SJSA1 (cell line): ENCODE measurements at regions not wholly inside any gene's neighbourhood (a gene's known extent, or its start where the extent isn't known, plus 50 kb on each side); places are given as distances from the start of the nearest gene placed in this dataset.
A peak's percentile ranks its signal among the peaks of the same experiment; 100 is the strongest.
"Not testable (repeated sequence)": the region's sequence is repeated elsewhere in the genome, so short reads cannot be mapped to it uniquely, and the experiment has no call there.

Experiments used
- DNase-seq, 2 experiments: peaks; one replicate each; pipeline ENCODE4 v3.0.0-alpha.2; 2015 to 2020; ENCODE audit warnings: low spot score in 2 of 2, low read depth in 1 of 2
- H3K27ac ChIP-seq: fragments of 250-450 bp; sonication (Bioruptor Pico); 2 replicates; pipeline ENCODE4 v1.5.1; 2020; ENCODE audit warnings: mild to moderate bottlenecking, moderate library complexity
- H3K27me3 ChIP-seq: fragments of 250-450 bp; sonication (Bioruptor Pico); replicated peaks from 2 replicates; pipeline ENCODE4 v1.5.1; 2020; ENCODE audit warnings: mild to moderate bottlenecking, moderate library complexity
- H3K36me3 ChIP-seq: fragments of 250-450 bp; sonication (Bioruptor Pico); 2 replicates; pipeline ENCODE4 v1.5.1; 2020; ENCODE audit warnings: mild to moderate bottlenecking
- H3K4me1 ChIP-seq: fragments of 250-450 bp; sonication (Bioruptor Pico); replicated peaks from 2 replicates; pipeline ENCODE4 v1.6.1; 2021; ENCODE audit warnings: mild to moderate bottlenecking
- H3K4me3 ChIP-seq: fragments of 250-450 bp; sonication (Bioruptor Pico); 2 replicates; pipeline ENCODE4 v1.5.1; 2020; ENCODE audit warnings: mild to moderate bottlenecking
- H3K9me3 ChIP-seq: fragments of 250-450 bp; sonication (Bioruptor Pico); replicated peaks from 2 replicates; pipeline ENCODE4 v1.5.1; 2020; ENCODE audit warnings: mild to moderate bottlenecking

GRCh38 chr7:131158244-131158636 is 169.4 kb upstream of the MKLN1 start:
- not testable (repeated sequence) for H3K4me3 ChIP-seq, H3K36me3 ChIP-seq, DNase-seq, H3K27me3 ChIP-seq, H3K9me3 ChIP-seq, H3K27ac ChIP-seq
- H3K4me1 ChIP-seq = peaks cover 38% of the 10 kb centered on the region

GRCh38 chr7:131159961-131160361 is 167.7 kb upstream of the MKLN1 start:
- Histone ChIP-seq H3K36me3 (no peaks in the 10 kb centered on the region), H3K27me3 (no peaks in the 10 kb centered on the region), H3K27ac (peak overlapping the region; percentile 83), H3K4me3 (no peak overlapping the region), H3K4me1 (peaks cover 54% of the 10 kb centered on the region), H3K9me3 (no peaks in the 10 kb centered on the region)
- peak; percentile 51 to 84 for DNase-seq

- no peaks in the 10 kb centered on the region for H3K9me3 ChIP-seq
- peak overlapping the region; percentile 83 for H3K27ac ChIP-seq
- no peaks in the 10 kb centered on the region for H3K27me3 ChIP-seq
Measured at GRCh38 chr7:131161103-131161502, 166.6 kb upstream of the MKLN1 start.

GRCh38 chr7:131164025-131164925 is 163.4 kb upstream of the MKLN1 start:
- no peaks in the 10 kb centered on the region for H3K27me3 ChIP-seq
- peak overlapping the region; percentile 91 for H3K27ac ChIP-seq
- peaks cover 61% of the 10 kb centered on the region for H3K4me1 ChIP-seq
- H3K36me3 ChIP-seq = no peaks in the 10 kb centered on the region
- H3K9me3 ChIP-seq = no peaks in the 10 kb centered on the region
- H3K4me3 ChIP-seq = no peak overlapping the region
- DNase-seq = peak; percentile 46 to 89

More at GRCh38 chr7:131161103-131161502, 166.6 kb upstream of the MKLN1 start:
- Histone ChIP-seq H3K4me3 (no peak overlapping the region), H3K4me1 (peaks cover 65% of the 10 kb centered on the region), H3K36me3 (no peaks in the 10 kb centered on the region)
- peak in 1 of 2 experiments; percentile 47 for DNase-seq

- DNase-seq = no peak
- no peaks in the 10 kb centered on the region for H3K9me3 ChIP-seq
- no peak overlapping the region for H3K27ac ChIP-seq
- H3K4me3 ChIP-seq = no peak overlapping the region
- no peaks in the 10 kb centered on the region for H3K27me3 ChIP-seq
- peaks cover 46% of the 10 kb centered on the region for H3K4me1 ChIP-seq
- H3K36me3 ChIP-seq = no peaks in the 10 kb centered on the region
Measured at GRCh38 chr7:131166066-131166465, 161.6 kb upstream of the MKLN1 start.

- Histone ChIP-seq H3K4me3 (no peak overlapping the region), H3K27me3 (no peaks in the 10 kb centered on the region), H3K36me3 (no peaks in the 10 kb centered on the region), H3K4me1 (peaks cover 23% of the 10 kb centered on the region), H3K27ac (no peak overlapping the region), H3K9me3 (no peaks in the 10 kb centered on the region)
- DNase-seq = no peak
Measured at GRCh38 chr7:131170440-131171271, 157.0 kb upstream of the MKLN1 start.

DNA sequence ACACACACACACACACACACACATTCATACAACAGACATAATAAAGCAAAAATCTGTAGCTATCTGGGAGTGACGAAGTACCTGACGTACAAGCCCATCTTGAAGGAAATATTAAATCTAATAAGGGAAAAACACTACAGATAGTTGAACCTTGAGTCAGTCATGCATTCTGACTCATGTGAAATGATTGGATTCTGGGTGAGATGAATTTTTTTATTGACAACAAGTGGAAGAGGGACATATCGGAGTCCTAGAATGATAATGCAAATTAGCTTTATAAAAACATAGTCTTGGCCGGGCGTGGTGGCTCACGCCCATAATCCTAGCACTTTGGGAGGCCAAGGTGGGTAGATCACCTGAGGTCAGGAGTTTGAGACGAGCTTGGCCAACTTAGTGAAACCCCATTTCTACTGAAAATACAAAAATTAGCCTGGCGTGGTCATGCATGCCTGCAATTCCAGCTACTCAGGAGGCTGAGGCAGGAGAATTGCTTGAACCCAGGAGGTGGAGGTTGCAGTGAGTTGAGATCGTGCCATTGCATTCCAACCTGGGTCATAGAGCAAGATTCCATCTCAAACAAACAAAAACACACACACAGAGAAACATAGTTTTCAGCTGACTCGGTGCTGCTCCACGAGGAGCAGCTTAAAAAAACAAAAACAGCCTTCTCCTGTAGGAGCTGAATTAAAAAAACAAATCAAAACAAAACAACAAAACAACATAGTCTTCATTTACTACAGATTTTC is 154.4 kb upstream of the MKLN1 start:
- peak; percentile 49 to 60 for DNase-seq
- no peaks in the 10 kb centered on the region for H3K36me3 ChIP-seq
- H3K9me3 ChIP-seq = no peaks in the 10 kb centered on the region
- H3K27ac ChIP-seq = peak overlapping the region; percentile 53
- no peaks in the 10 kb centered on the region for H3K27me3 ChIP-seq
- peaks cover 12% of the 10 kb centered on the region for H3K4me1 ChIP-seq
- no peak overlapping the region for H3K4me3 ChIP-seq

- H3K27me3 ChIP-seq = no peaks in the 10 kb centered on the region
- DNase-seq = no peak
- H3K4me1 ChIP-seq = peaks cover 15% of the 10 kb centered on the region
- H3K9me3 ChIP-seq = no peaks in the 10 kb centered on the region
- no peaks in the 10 kb centered on the region for H3K36me3 ChIP-seq
- no peak overlapping the region for H3K4me3 ChIP-seq
- H3K27ac ChIP-seq = no peak overlapping the region
Measured at GRCh38 chr7:131174391-131174790, 153.3 kb upstream of the MKLN1 start.

- H3K27ac ChIP-seq = no peak overlapping the region
- no peaks in the 10 kb centered on the region for H3K9me3 ChIP-seq
- DNase-seq = no peak
- no peaks in the 10 kb centered on the region for H3K27me3 ChIP-seq
- H3K4me3 ChIP-seq = no peak overlapping the region
- H3K4me1 ChIP-seq = peaks cover 15% of the 10 kb centered on the region
- H3K36me3 ChIP-seq = no peaks in the 10 kb centered on the region
Measured at GRCh38 chr7:131174855-131175254, 152.8 kb upstream of the MKLN1 start.

DNA sequence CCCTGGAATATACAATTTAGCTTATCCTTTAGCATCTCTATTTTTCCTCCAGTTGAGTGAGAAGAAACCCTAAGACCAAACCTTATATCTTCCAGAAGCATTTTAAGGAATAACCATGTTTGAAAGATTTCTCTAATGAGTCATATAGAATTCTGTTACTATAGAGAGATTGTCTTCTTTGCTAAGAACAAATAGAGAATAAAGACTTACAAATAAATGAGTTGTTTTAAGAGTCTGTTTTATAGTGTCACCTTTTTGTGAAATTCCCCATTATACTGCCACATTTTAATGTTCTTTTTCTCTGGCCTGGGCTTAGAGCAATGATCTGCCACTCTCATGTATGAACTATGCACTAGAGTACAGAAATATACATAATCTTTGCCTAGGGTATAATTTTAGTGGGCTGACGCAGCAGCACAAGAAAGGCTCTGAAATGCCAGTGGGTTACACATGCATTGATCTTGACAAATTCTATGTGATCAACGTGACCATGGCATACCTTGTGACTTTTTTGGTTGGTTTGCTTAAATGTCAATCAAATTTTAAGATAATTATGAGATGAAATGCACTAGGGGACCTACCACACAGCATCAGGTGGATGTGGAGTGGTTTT is 145.1 kb upstream of the MKLN1 start:
- Histone ChIP-seq H3K36me3 (no peaks in the 10 kb centered on the region; the same call in 1 of the 2 replicates), H3K9me3 (no peaks in the 10 kb centered on the region), H3K4me1 (peaks cover 12% of the 10 kb centered on the region), H3K4me3 (no peak overlapping the region), H3K27ac (no peak overlapping the region), H3K27me3 (no peaks in the 10 kb centered on the region)
- DNase-seq = no peak

DNA sequence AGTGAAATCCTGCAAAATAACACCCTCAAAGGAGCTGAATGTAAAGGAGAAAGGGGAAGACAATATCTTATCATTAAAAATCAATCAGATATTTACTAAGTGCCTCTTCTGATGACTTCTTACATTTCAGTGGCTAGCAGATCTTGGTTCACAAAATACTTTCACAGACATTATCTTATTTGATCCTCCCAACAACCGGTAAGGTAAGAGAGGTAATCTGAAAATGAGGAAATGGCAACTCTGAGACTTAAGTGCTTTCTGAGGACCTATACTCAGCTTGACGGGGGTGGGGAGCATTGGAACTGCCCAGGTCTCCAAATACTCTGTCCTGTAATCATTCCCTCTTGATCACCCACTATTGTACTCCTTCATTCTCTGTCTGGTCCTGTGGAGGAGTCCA is 144.6 kb upstream of the MKLN1 start:
- Histone ChIP-seq H3K36me3 (no peaks in the 10 kb centered on the region; the same call in 1 of the 2 replicates), H3K27me3 (no peaks in the 10 kb centered on the region), H3K4me1 (peaks cover 17% of the 10 kb centered on the region), H3K9me3 (peaks cover 3% of the 10 kb centered on the region; the same call in 1 of the 2 replicates), H3K27ac (no peak overlapping the region), H3K4me3 (no peak overlapping the region)
- DNase-seq = no peak

DNA sequence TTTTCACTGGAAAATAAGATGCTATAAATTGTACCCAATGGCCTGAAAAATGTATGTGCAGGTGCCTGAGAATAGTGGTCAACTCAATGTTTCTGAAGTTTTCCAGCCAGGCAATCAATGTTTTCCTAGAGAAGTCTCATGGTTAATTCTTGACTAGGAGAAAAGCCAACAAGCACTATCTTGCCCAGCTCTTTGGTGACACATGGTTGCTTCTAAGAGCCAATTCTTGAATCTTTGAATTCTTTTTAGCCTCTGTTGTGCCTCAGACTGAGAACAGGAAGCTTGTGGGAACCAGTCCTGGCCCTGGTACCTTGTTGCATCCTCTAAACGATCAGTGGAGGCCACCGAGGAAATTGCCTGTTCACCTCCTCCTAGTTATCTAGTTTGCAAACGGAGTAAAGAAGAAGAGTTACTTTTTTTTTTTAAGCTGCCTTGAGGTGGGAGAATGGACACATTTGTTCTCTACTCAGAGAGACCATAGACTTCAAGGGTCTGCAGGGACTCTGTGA is 144.0 kb upstream of the MKLN1 start:
- Histone ChIP-seq H3K36me3 (no peaks in the 10 kb centered on the region; the same call in 1 of the 2 replicates), H3K4me3 (no peak overlapping the region), H3K27me3 (no peaks in the 10 kb centered on the region), H3K4me1 (peaks cover 21% of the 10 kb centered on the region), H3K27ac (no peak overlapping the region), H3K9me3 (peaks cover 6% of the 10 kb centered on the region; the same call in 1 of the 2 replicates)
- no peak for DNase-seq

DNA sequence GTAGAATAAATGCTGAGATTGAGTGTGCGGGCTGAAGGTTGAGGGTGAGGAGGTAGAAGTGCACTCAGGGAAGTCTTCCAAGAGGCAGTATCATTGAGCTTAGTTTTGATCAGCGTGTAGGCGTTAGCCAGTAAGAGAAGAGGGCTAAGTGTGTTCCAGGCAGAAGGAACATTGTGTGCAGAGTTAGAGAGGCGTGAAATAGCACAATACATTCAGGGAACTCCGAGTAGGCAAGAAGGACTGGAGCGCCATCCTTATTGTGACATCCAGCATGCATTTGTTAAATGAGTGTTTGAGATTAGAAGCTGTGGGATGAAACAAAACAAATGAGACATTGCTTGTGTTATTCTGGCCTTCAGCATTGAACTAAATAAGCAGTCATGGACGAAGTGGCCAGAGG is 140.9 kb upstream of the MKLN1 start:
- Histone ChIP-seq H3K36me3 (no peaks in the 10 kb centered on the region; the same call in 1 of the 2 replicates), H3K4me1 (peaks cover 29% of the 10 kb centered on the region), H3K4me3 (no peak overlapping the region), H3K27ac (no peak overlapping the region), H3K27me3 (no peaks in the 10 kb centered on the region), H3K9me3 (peaks cover 6% of the 10 kb centered on the region; the same call in 1 of the 2 replicates)
- no peak for DNase-seq
